GM21717 (cell line): ENCODE measurements at regions not wholly inside any gene's neighbourhood (a gene's known extent, or its start where the extent isn't known, plus 50 kb on each side); places are given as distances from the start of the nearest gene placed in this dataset.

ENCODE experiments used
- ATAC-seq: cut with Tn5 transposase; IDR thresholded peaks from one replicate; pipeline ENCODE4 v1.9.1; 2021; ENCODE audit warnings: mild to moderate bottlenecking, moderate library complexity; ENCODE audit not compliant: unreplicated experiment

DNA sequence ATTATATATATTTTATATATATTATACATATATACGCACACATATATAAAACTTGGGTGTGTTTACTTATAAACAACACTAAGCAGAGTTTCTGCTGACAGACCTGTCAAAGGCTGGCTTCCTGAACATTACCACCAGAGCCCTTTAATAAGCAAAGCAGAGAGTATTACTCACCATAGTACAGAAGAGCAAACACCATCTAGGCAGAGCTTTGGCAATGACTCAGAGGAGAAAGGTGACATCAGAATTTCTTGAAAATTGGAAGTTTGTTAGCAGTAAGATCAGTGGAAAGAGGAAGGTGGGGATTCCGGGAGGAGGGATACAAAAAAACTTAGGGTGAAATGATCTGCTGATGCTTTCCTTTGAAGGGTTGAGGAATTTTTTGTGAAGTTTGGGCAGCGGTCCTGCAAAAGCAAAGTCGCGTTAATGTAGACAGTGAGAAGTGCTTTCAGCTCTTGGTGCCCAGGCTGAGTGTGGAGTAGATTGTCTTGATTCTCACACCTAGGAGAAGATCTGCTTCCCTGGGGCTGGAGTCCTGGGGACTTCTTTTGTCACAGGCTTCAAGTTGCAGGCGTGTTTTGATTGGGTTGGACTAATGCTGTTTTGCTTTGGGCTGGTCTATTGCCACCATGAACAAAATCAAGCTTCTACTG is 109.6 kb upstream of the BACH2 start:
- ATAC-seq: no peak

- no peak for ATAC-seq
These were observed 107.1 kb upstream of the BACH2 start for GRCh38 chr6:90403489-90404381.

- ATAC-seq: no peak
These were observed 106.2 kb upstream of the BACH2 start for GRCh38 chr6:90402831-90403192.

DNA sequence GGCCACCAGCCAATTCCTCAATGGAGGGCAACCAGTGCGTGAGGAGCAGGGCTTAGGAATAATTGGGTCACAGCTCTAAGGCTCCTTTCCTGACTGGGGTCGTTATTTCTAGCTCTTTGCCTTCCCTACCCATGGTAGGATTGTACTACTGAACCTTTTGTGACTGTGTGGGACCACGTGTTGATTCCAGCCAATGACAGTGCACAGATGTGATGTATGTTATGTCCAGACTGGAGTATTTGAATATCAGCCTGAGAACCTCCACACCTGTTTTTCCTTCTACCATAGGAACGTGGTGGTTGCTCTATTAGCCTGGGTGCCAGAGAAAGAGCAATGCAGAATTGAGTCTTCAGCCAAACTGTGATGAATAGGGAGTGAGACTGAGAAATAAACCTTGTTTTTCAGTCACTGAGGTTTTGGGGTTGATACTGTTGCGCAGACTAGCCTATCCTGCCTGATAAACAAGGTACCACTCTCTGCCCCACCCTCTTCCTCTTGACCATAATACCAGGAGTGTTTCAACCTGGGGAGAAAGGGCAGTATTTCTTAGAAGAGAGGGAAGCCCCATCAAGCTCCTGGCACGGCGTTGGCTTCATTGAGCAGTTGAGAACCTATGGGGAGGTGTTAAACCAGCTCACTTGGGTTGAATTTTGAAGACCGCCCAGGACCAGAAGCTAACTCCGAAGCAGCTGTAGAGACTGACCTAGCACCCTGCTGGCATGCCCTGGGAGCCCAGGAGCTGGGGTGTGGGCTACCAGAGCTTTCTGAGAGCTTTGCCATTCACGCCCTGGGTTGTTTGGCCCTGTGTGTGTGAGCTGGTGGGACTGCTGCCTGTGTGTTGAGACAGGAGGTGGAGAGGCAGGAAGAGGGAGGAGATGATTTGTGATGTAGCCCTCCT is 105.5 kb upstream of the BACH2 start:
- ATAC-seq: no peak

DNA sequence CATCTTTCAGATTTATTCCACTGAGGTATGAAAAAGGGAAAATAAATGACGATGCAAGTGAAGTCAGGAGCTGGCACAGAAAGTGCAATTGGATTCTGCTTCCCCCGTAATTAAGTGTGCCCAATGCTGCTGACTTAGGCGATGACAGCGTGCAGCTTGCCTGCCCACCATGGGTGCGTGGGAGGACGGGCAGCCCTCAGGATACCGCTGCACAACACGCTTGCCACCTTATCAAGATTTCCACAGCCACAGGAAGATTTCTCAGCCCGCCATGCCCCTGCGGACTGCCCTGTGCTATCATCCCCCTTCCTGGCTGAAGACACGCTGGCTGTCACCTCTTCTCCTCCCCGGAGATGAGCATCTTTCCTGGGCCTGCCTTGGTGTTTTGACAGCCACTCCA is 103.3 kb upstream of the BACH2 start:
- ATAC-seq: no peak

DNA sequence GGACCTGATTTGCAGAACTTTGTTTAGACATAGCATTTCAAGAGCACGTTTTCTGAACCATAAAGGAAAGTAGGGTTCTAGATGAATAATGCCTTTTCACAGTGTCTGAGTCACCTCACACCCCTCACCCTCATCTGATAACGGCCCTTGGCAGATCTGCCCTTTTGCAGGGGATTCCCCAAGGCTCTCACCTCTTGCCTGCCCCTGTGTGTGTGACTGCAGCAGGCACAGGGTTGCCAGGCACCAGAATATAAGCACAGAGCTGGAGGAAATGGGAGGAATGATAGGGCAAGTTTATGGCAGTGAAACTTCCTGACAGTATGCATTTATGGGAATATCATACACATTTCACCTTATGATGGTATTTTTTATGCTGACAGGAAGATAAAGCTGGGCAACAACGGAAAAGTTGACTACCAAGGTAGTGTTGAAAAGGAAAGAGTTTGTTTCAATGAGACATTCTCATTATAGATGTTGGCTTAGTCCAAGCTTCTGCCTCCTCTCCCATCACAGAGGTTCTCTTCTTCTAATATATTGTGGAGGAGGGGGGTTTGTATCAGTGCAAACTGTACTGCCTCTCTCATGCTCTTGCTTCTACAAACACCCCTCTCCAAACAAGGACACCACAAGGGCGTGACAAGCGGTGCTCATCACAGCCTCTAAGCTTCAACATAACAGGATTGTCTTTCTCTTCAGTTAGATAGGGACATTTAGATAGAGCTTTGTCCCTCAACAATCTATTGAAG is 101.5 kb upstream of the BACH2 start:
- ATAC-seq: peak; percentile 70

DNA sequence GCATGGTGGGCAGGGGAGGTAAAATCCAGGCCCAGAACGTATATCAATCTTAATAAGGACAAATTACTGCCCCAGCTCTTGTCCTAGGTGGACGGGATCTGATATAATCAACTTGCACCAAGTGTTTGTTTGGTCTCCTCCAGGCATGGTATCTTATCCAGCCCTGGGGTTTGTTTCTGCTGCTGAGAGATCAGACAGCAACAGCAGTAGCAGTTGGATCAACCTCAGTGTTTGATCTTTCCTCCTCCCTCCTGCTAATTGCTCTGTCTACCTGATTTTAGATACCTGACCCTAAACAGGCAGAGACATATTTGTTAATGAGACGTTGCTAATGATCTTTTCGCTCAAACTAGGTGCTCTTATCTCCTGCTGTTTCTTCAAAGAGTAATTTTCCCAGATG is 100.4 kb upstream of the BACH2 start:
- no peak for ATAC-seq

DNA sequence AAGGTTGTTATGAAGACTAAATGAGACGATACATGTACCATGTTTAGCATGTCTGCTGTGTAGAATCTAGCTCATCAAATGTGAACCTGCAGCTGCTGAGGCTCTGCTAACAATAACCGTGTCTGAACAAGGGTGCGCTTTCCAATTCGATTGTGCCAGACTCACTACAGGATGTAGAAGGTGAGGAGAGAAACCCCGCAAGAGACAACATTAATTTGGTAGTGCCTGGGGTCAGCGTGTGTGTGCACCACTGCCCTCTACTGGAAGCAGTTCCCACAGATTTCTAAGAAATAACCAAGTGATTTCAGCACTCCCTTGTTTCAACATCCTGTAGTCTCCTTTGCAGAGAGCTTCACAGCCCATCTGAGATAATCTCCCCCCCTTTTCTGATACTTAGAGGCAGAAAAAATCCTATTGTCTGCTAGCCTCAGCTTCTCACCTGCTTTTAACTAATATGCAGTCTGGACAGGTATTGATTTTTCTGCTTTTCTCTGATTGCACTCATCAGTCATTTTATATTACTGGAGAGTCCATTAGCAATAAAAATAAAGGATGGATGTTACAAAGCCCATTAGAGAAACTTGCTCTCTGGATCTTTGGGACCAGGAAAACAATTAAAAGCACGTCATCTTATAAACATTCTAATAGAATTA is 96.7 kb upstream of the BACH2 start:
- no peak for ATAC-seq

- no peak for ATAC-seq
These were observed 93.7 kb upstream of the BACH2 start for GRCh38 chr6:90390379-90390778.

DNA sequence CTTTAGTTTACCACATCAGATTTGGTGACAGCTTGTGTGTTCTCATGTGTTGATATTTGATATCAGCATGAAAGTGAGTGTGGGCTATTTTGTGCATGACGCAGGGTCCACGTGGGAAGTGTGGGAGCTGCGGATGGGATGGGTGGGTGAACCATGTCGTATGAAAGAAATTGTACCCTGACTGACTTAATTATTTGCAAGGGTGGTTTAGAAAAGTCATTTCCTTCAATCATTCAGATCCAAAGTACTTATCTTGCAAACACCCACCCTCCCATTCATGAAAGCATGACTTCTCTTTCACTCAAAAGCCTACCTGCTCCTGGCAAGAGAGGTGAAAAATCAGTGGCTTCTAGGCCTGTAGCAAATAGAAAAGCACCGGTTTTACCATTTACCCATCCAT is 91.8 kb upstream of the BACH2 start:
- ATAC-seq: no peak

GRCh38 chr6:90387826-90388225 is 91.2 kb upstream of the BACH2 start:
- ATAC-seq: no peak

DNA sequence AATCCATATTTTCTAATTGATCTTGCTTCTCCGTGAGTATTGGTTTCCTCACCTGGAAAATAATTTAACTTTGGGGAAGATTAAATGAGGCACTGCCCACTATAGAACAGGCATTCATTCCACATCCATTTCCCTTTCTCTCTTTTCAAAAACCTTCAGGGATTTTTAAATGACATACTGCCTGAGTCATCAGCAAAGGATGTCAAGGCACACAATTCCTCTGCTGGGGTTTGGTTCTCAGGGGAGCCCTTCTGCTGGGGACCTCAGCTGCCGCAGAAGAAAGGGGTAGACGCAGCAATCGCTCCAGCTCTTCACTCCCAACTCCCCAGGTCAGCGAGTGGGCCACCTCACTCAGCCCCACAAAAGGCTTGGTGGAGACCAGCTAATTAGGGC is 90.7 kb upstream of the BACH2 start:
- ATAC-seq: no peak

DNA sequence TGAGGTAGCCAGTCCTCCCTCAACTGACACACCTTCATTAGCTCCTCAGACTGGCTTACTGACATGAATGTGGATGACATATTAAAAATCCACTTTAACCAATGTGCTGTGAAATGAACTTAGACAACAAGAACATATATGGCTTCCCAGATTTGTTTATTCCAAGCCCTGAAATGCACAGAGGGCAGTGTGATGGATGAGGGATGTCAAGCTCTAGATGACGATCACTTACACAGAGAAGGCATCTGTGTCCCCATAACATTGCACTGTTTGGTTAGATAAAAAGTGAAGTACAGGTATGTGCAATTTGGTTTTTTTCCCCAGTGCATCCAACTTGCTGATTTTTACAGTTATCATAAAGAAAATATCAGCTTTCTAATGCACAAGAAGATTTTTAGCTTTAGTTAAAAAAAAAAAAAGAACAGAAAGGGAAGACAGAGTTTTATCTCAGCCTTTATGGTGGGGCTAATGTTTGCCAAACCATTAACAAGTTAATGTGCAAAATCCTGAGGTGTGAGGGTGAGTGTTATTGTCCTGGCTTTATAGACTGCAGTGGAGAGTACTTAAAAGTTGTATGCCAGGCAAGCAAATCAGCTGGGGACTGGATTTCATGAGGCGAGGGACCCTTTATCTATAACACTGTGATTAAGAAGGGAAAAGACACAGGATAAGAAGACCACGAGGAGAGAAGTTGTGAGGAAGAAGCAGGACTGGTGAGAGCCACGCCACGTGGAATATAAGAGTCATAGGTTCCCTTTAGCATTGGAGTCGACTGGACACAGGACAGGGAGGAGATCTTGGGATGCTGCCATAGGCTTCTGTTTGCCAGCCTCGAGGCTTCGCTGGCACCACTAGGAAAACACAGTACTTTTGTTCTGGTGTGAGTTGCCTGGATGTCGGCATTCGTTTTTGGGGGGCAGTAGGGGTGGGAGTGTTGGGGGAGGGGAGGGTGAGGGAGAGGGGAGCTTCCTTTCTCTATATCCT is 90.0 kb upstream of the BACH2 start:
- no peak for ATAC-seq

- ATAC-seq: no peak
These were observed 89.2 kb upstream of the BACH2 start for GRCh38 chr6:90385759-90386313.

DNA sequence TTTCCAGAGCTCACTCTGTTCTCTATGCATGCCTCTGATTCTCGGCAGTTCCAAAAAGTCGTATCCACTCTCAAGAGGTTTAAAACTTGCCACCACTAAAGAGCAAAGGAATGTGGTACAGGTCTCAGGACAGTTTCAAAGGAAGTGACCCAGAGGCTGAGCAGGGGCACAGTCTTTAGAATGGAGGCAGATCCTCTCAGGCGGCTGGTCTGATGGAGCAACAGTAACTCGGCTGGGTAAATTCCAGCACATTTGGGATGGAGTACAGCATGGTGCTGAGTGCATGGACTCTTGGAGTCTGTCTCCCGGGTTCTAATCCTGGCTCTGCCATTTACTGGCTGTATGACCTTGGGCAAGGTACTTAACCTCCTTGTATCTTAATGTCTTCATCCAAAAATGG is 88.1 kb upstream of the BACH2 start:
- no peak for ATAC-seq

- peak; percentile 70 for ATAC-seq
These were observed 86.7 kb upstream of the BACH2 start for GRCh38 chr6:90383196-90383822.

- no peak for ATAC-seq
These were observed 86.1 kb upstream of the BACH2 start for GRCh38 chr6:90382760-90383159.

DNA sequence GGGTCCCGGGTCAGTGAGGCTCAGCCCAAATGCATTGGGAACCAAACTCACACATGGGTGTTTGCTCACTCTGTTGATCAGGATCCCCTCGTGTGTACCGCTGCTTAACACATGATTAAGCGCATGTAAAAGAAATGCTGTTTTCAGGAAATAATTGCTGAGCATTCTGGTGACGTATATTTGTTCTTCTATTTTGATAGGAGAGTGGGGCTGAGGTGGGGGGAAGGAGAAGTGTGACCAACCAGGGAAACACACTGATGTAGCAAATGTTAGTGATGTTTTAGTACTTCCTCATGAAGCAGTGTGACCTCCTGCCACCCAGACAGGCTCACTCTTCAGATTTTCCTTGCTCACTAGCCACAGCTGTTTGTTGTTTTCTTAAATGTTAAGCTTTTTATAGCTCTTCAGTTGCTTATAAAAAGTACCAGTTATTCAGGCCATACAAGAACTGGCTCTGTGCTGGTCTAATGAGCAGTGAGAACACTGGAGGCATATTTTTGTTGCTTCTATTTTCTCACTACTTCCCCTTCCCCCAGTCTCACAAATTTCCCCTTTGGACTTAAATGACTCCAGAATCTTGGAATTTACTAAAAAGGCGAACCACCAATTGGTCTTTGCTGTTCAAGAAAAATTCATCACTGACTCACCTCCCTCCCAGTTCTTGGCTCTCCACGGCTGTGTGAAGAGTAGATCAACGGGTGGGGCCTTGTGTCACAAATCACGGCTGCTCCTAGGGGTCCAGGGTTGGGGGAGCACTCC is 79.2 kb upstream of the BACH2 start:
- ATAC-seq: no peak
